Astrocyte (in vitro differentiated cells and primary cell): ENCODE measurements at regions not wholly inside any gene's neighbourhood (a gene's known extent, or its start where the extent isn't known, plus 50 kb on each side); places are given as distances from the start of the nearest gene placed in this dataset.

ENCODE experiments used
- DNase-seq: peaks from one replicate; pipeline ENCODE4 v3.0.0-alpha.2; 2010; ENCODE audit warnings: low read depth
- FAIRE-seq: peaks from 2 replicates; lab custom pipeline; 2011; peaks lifted over from hg19 to GRCh38; lab: Jason Lieb, UNC
- H2AFZ ChIP-seq: 2 replicates; pipeline ENCODE4 v1.6.0; 2012; ENCODE audit warnings: low read depth, low read length, inconsistent platforms
- H3K27ac ChIP-seq: 2 replicates; pipeline ENCODE4 v1.5.1; 2011; ENCODE audit warnings: low read depth, low read length, inconsistent platforms
- H3K27me3 ChIP-seq: 2 replicates; pipeline ENCODE4 v1.6.0; 2011; ENCODE audit warnings: low read length, inconsistent platforms; ENCODE audit not compliant: insufficient read depth
- H3K36me3 ChIP-seq: 2 replicates; pipeline ENCODE4 v1.5.1; 2011; ENCODE audit warnings: low read length, inconsistent platforms; ENCODE audit not compliant: insufficient read depth
- H3K4me1 ChIP-seq: 2 replicates; pipeline ENCODE4 v1.5.1; 2011; ENCODE audit warnings: low read length, inconsistent platforms; ENCODE audit not compliant: insufficient read depth
- H3K4me2 ChIP-seq: 2 replicates; pipeline ENCODE4 v1.6.0; 2012; ENCODE audit warnings: low read length, inconsistent platforms
- H3K4me3 ChIP-seq: 2 replicates; pipeline ENCODE4 v1.5.1; 2011; ENCODE audit warnings: low read depth, mild to moderate bottlenecking, low read length, inconsistent platforms; ENCODE audit not compliant: insufficient read depth
- H3K79me2 ChIP-seq: 2 replicates; pipeline ENCODE4 v1.6.0; 2012; ENCODE audit warnings: mild to moderate bottlenecking, low read length, inconsistent platforms; ENCODE audit not compliant: insufficient read depth
- H3K9ac ChIP-seq: 2 replicates; pipeline ENCODE4 v1.6.0; 2012; ENCODE audit warnings: mild to moderate bottlenecking, low read length, inconsistent platforms
- H3K9me3 ChIP-seq: 2 replicates; pipeline ENCODE4 v1.5.1; 2012; ENCODE audit warnings: low read depth, mild to moderate bottlenecking, low read length, inconsistent platforms; ENCODE audit not compliant: insufficient read depth
- H4K20me1 ChIP-seq: 2 replicates; pipeline ENCODE4 v1.6.0; 2012; ENCODE audit warnings: low read length, inconsistent platforms; ENCODE audit not compliant: insufficient read depth
- H3K27ac Mint-ChIP-seq: one replicate; pipeline ENCODE4 v1.8.0; 2021; ENCODE audit warnings: mild to moderate bottlenecking, mixed read lengths; ENCODE audit not compliant: unreplicated experiment
- H3K27me3 Mint-ChIP-seq: one replicate; pipeline ENCODE4 v1.8.0; 2021; ENCODE audit warnings: low read depth, mixed read lengths; ENCODE audit not compliant: unreplicated experiment
- H3K36me3 Mint-ChIP-seq: one replicate; pipeline ENCODE4 v1.8.0; 2021; ENCODE audit warnings: low read depth, mixed read lengths; ENCODE audit not compliant: unreplicated experiment
- H3K4me1 Mint-ChIP-seq: one replicate; pipeline ENCODE4 v1.8.0; 2021; ENCODE audit warnings: low read depth, mixed read lengths; ENCODE audit not compliant: unreplicated experiment
- H3K4me3 Mint-ChIP-seq: one replicate; pipeline ENCODE4 v1.8.0; 2021; ENCODE audit warnings: mild to moderate bottlenecking, moderate library complexity, mixed read lengths; ENCODE audit not compliant: unreplicated experiment
- H3K9me3 Mint-ChIP-seq: one replicate; pipeline ENCODE4 v1.8.0; 2021; ENCODE audit warnings: mild to moderate bottlenecking, mixed read lengths; ENCODE audit not compliant: unreplicated experiment
- CTCF ChIP-seq: IDR thresholded peaks from 2 replicates; pipeline ENCODE4 v1.5.1; 2011; ENCODE audit warnings: low read depth, mild to moderate bottlenecking, inconsistent platforms, low read length, moderate library complexity; ENCODE audit not compliant: insufficient read depth
- EZH2 ChIP-seq: IDR thresholded peaks from 2 replicates; pipeline ENCODE4 v1.6.1; 2012; ENCODE audit warnings: mild to moderate bottlenecking, low read length, inconsistent platforms; ENCODE audit not compliant: insufficient read depth

- Histone ChIP-seq H3K4me3 (no peak overlapping the region), H3K4me2 (no peak overlapping the region), H3K27me3 (no peaks in the 10 kb centered on the region), H3K36me3 (no peaks in the 10 kb centered on the region), H2AFZ (no peak overlapping the region), H3K4me1 (no peaks in the 10 kb centered on the region), H4K20me1 (no peaks in the 10 kb centered on the region), H3K9ac (no peak overlapping the region), H3K9me3 (no peaks in the 10 kb centered on the region), H3K27ac (no peak overlapping the region), H3K79me2 (no peaks in the 10 kb centered on the region)
- Mint-ChIP-seq H3K4me3 (no peak overlapping the region), H3K36me3 (no peaks in the 10 kb centered on the region), H3K27me3 (no peaks in the 10 kb centered on the region), H3K4me1 (no peaks in the 10 kb centered on the region), H3K9me3 (no peaks in the 10 kb centered on the region), H3K27ac (no peak overlapping the region)
- no peak for DNase-seq
- no peak for FAIRE-seq
- no peak for TF ChIP-seq EZH2
These were observed 755.4 kb upstream of the HTR2C start for GRCh38 chrX:113828470-113828869.

GRCh38 chrX:113818346-113818745 lies 765.5 kb upstream of the HTR2C start:
- Histone ChIP-seq H3K9me3 (no peaks in the 10 kb centered on the region), H3K4me1 (no peaks in the 10 kb centered on the region), H3K79me2 (no peaks in the 10 kb centered on the region), H2AFZ (no peak overlapping the region), H3K4me3 (no peak overlapping the region), H3K4me2 (no peak overlapping the region), H3K9ac (no peak overlapping the region), H3K27ac (no peak overlapping the region), H4K20me1 (no peaks in the 10 kb centered on the region), H3K27me3 (no peaks in the 10 kb centered on the region), H3K36me3 (no peaks in the 10 kb centered on the region)
- DNase-seq (no peak), FAIRE-seq (no peak)
- no peaks in the 10 kb centered on the region for H3K4me1 Mint-ChIP-seq
- H3K36me3 Mint-ChIP-seq, result no peaks in the 10 kb centered on the region
- H3K27ac Mint-ChIP-seq, result no peak overlapping the region
- H3K27me3 Mint-ChIP-seq, result no peaks in the 10 kb centered on the region
- no peak for TF ChIP-seq EZH2
- TF ChIP-seq CTCF, result no peak
- peaks cover 4% of the 10 kb centered on the region for H3K9me3 Mint-ChIP-seq
- no peak overlapping the region for H3K4me3 Mint-ChIP-seq

- no peak overlapping the region for H3K4me3 Mint-ChIP-seq
- Histone ChIP-seq H3K4me3 (no peak overlapping the region), H2AFZ (no peak overlapping the region), H4K20me1 (no peaks in the 10 kb centered on the region), H3K4me1 (no peaks in the 10 kb centered on the region), H3K4me2 (no peak overlapping the region), H3K9ac (no peak overlapping the region), H3K27ac (no peak overlapping the region), H3K9me3 (no peaks in the 10 kb centered on the region), H3K79me2 (no peaks in the 10 kb centered on the region), H3K36me3 (no peaks in the 10 kb centered on the region), H3K27me3 (no peaks in the 10 kb centered on the region)
- no peaks in the 10 kb centered on the region for H3K9me3 Mint-ChIP-seq
- TF ChIP-seq EZH2, result no peak
- TF ChIP-seq CTCF, result no peak
- no peaks in the 10 kb centered on the region for H3K36me3 Mint-ChIP-seq
- H3K27ac Mint-ChIP-seq, result no peak overlapping the region
- FAIRE-seq (peak; percentile 82), DNase-seq (no peak)
- no peaks in the 10 kb centered on the region for H3K27me3 Mint-ChIP-seq
- H3K4me1 Mint-ChIP-seq, result peaks cover 12% of the 10 kb centered on the region
These were observed 779.1 kb upstream of the HTR2C start for GRCh38 chrX:113804819-113805218.
